ENCODE measurements at regions not wholly inside any gene's neighbourhood (a gene's known extent, or its start where the extent isn't known, plus 50 kb on each side); places are given as distances from the start of the nearest gene placed in this dataset.
"Not testable (repeated sequence)": the region's sequence is repeated elsewhere in the genome, so short reads cannot be mapped to it uniquely, and the experiment has no call there.

DNA sequence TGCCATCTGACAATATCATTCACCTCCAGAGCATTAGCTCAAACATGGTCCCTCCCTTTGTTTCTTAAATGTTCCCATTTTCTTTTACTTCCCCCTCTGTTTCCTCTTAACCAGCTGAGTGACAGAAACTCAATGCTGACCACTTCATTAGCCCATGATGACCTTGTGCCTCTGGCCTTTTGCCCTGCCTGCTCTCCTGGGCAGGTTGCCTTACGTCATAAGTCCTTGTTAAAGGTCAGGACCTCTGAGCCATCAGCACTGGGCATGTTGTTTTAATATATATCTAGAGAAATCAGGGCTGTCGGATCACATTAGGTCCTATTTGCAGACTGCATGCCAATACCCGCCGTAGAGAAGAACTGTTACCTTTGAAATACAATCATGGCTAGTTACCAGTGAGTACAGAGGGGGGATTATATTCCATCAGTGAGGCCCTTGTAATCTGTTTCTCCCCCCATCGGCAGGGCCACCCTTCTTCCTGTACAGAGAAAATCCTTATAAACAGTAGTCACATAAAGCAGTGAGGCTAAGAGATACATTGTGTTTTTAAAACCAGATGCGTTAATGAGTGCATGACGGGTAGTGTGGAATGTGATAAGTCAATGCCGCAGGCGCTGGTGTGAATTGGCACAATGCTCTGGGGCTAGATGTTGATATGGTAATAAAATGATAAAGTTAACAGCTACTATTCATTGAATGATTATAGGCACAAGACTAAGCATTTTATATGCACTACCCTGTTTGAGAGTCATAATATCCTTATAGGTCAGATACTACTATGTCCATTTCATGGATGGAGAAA is 94.3 kb upstream of the ZFHX3 start:
- no peak for DNase-seq

DNA sequence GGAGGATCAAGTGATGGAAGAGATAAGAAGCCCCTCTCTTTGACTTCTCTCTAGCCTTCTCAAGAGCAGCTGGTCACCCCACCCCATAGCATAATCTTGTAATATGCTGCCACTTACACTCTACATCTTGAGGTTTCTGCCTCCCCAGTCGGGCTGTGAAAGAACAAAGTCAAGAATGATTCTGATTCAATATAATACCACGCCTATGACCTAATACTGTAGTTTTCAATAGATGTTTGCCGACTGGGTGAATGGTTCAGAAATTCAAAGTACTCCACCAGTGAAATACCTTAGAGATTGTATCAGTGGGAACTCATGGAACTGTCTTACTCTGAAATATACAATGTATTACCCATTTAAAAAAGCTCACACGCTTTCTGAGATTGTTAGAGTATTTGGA is 93.0 kb upstream of the ZFHX3 start:
- DNase-seq = no peak

DNA sequence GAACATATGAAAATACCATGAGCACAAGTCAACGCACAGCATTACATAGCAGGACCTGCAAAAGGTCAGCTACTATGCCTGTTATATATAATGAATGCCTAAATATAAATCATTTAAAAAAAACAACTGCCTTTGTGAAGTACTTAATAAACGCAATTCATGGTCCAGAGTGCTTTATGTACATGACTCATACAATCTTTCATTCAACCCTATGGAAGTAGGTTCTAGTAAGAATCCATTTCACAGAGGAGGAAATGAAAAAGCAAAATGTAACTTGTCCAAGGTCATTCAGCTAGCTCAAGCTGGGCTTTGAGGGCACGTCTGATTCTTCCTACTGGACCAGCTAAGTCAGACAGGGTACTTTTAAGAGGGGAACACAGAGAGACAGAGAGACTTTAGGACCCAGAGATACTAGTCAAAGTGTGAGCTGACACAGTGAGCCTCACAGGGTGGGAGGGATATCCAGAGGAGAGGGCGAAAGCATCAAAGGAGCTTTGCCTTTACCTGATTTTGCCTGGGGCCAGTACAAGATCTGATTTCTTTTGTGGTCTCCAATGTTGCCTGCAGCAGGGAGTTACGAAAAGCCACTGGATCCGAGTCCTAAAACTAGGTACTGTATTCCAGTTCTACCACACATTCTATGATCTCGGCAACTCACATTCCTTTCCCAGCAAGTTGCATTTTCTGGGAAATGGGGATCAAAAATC is 83.4 kb upstream of the ZFHX3 start:
- DNase-seq = no peak

DNA sequence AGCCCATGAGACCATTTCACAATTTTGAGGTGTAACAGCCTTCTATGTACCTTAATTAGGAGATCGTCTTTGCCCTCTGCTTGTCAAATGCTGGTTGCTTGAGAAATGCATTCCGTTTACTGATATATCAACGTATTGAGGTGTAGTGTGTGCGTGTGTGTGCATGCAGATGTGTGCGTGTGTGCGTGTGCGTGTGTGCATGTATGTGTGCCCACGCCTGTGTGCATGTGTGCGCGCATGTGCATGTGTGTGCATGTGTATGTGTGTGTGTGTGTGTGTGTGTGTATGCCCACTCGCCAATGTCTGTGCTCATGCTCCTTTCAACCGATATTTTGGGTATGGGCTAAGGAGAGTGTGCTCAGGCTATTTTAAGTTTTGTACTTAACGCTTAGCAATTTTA is 81.5 kb upstream of the ZFHX3 start:
- DNase-seq = no peak

DNA sequence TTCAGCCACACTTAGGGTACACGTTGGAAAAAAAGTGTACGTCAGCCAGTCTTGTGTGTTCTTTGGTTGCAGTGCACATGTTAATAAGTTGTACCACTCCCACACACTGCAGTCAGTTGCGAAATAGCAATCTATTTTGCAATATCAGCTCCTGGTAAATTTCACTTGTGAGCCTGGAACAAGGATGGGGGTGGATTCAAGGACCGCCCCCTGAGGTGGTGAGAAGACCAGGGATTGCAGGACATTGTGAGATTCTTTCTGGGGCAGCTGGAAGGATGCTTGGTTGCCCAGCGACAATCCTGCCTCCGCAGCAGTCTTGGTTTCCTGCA is 78.6 kb upstream of the ZFHX3 start:
- no peak for DNase-seq

DNA sequence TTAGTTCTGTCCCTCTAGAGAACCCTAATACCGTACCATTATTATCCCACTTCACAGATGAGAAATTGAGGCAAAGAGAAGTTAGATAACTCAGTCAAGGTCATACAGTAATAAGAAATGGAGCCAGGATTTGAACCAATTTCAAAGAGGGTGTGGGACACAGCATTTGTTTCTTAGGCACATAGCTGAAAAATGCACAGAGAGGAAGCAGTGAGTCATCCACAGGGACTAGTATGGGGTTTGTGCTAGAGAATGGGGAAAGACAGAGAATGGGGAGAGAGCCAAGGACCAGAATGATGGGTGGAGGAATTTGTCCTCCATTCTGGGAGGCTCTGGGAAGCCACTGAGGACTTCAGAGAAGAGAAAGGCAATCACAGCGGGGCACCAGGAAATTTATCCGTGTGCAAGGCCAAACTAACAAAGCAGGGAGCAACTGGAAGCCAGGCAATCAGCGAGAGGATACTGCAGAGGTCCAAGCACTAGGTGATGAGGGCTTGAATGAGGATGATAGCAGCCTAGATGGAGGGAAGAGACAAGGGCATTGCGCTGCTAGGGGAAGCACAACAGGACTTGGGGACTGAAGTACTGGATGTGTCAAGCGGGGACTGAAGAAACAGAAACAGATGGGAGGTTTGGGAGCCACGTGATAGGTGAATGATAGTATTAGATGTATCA is 78.1 kb upstream of the ZFHX3 start:
- no peak for DNase-seq

DNA sequence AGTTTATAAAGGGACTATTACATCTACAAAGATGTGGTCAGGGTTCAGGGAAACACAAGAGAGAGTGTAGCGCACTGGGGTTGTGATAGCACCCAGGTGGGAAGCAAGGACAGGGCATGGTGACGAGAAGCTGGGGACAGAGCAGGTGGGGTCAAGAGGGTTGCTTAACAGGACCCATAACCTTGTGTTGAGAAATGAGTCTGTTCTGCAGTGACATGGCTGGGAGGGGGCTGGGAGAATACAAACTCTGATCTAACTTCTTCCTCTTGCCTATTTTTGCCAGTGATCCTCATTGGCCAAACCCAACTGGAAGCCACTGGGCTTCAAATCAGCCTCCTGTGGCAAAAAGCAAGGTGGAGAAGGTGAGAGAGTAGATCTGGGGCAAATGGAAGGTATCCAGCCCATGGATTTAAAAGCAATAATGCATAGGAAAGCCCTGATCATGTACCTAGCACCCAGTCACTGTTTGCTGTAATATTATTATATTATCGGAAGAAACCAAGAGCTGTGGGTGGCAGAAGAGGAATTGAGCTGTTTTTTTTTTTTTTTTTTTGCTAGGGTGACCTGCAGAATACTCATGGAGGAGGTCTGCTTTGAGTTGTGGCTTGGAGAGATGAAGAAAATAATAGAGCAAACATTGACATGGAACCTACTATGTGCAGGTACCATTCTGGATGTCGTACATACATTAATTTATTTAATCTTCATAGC is 76.9 kb upstream of the ZFHX3 start:
- no peak for DNase-seq

DNA sequence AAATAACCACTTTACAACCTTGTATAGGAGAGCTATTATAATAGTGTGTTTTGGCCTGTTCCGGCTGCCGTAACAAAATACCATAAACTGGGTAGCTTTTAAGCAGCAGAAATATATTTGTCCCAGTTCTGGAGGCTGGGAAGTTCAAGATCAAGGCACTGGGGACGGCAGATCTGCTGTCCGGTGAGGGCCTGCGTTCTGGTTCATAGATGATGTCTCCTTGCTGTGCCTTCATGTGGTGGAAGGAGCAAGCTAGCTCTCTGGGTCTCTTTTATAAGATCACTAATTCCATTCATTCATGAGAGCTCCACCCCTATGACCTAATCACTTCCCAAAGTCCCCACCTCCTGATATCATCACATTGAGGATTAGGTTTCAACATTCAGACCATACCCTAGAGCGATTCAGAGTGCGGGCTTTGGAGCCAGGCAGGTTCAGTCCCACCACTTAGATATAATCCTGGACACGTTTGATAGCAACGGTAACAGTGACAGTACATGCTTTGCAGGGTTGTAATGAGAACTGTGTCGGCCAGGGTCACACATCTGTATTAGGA is 76.2 kb upstream of the ZFHX3 start:
- DNase-seq = no peak

DNA sequence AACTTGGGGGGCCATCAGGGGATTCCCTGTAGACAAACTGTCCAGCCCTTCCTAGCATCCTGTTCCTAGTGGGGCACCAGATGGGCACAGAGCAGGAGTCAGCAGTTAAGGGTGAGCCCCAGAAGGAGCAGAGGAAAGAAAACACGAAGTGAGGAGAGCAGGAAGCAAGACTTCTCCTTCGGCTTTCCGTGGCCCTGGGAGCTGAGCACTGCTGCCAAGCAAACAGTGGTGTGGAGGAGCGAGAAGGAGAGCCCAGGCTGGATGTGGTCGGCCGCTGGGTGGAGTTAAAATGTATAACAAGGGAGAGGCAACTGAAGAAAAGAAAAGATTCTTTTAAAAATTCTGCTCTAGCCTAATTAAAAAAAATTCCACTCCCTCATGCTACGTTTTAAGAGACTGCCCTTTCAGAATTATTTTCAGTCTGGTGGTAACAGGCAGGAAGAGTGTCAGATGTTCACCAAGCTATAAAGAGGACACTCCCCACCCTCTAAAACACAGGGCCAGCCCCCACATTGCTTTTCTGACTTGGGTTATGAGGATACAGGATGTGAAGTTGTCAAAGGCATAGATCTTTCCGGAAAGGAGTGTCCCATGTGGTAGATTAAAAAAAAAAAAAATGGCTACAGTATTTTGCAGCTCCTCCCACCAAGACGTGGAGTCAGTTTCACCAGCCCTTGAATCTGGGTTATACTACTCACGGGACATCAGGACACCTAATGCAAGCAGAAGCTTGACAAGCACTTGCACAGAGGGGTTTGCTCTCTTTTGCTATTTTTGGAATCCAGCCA is 74.9 kb upstream of the ZFHX3 start:
- DNase-seq = no peak

DNA sequence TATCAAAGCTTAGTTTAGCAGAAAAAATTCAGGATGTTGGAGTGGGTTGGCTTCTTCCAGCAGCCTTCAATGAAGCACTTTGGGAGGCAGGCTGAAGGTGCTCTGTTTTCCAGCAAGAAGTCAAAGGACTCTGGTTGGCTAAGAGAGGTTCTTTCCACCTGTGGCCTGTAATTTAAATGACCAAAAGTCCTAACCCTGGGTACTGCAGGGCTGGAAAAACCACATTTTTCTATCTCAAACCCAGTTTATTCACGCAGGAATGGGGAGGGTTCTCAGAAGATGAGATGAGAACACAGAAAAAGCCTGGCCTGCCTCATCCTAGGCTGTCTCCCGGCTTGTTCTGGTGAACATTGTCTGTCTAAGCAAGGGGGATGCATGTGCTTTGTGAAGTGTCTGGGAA is 68.6 kb upstream of the ZFHX3 start:
- DNase-seq = no peak

DNA sequence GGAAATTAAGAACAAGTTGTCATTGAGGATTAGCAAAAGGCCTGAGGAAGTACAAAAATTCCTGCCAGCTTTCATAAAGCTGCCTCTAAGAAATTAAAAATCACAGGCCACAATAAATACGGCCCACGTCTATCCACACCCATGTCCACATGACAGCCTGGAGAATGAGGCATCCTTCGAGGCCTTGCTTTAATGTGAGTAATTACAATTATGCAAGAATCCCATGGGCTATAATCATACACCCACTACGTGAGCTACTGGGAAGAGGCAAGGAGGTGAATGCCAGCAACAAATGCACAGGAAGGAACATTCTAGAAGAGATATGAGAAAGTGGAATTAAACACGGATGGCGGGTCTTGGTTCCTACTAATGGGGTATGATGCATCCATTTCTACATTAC is 65.4 kb upstream of the ZFHX3 start:
- DNase-seq = no peak

DNA sequence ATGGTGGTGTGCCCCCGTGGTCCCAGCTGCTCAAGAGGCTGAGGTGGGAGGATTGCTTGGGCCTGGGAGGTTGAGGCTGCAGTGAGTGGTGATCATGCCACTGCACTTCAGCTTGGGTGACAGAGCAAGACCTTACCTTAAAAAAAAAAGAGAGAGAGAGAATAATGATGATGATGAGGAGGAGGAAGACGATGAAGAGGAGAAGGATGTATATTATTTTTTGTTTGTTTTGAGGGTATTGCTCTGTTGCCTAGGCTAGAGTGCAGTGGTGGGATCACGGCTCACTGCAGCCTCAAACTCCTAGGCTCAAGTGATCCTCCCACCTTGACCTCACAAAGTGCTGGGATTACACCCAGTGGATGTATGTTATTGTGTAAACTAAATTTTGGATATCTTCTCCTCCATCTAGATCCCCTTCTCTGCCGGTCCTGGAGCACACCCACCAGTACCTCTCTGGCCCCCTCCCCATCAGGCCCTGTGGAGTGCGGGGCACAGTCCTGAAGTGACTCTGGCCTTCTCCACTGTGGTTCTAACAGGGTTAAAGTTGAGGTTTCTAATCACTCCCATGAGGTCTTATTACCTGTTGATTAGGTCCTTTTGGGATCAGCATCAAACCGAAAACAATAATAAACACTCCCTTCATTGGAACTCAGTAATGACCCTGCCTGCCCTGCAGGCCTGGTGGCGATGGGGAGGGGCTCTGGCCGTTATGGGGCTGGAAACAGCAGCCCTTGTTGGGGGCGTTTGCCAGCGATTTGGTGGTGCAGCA is 60.5 kb upstream of the ZFHX3 start:
- DNase-seq = no peak

DNA sequence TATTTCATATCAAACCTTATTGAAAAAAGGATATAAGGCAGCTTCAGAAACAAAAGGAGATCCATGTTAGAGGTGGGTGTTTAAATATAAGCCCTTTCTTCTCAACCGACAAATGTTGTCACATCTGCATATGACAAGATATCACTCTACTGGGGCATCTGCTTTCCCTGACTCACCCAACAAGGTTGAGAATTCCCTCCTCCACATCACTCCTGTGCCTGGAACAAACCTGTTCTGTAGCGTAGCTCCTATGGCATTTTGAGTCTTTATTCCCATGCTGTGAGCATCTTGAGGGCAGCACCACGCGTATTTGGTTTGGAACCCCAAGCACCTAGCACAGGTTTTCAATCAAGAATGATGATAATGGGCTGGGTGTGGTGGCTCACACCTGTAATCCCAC is 59.4 kb upstream of the ZFHX3 start:
- no peak for DNase-seq

DNA sequence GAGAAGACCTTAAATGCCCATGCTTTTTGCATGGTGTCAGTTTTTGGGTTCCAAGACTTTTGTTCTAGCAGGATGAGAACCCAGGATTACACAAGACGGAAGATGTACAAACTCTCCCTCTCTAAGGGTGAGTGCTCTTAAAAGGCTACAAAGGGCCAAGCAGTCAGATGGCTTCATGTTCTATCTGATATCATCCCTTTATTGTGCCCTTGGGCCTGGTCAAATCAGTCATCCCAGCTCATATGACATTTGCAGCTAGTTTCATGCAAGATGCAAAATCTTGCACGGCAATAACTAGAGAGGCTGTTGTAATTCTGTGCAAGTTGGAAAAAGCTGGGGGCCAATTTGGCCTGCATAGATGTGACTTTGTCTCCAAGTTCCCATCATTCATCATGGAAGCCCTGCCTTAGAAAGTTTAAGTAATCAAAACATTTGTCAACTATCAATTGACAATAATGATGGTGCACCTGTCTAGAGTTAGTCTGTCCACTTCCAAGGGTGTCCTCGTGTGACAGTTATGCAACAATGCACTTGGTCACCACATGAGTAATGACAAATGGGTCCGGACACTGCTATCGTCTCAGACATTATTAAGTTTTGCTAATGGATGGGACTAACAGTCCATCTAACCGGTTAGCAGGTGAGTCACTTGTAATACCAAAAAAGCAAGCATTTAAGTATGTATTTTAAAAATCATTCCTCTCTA is 58.6 kb upstream of the ZFHX3 start:
- DNase-seq = no peak

DNA sequence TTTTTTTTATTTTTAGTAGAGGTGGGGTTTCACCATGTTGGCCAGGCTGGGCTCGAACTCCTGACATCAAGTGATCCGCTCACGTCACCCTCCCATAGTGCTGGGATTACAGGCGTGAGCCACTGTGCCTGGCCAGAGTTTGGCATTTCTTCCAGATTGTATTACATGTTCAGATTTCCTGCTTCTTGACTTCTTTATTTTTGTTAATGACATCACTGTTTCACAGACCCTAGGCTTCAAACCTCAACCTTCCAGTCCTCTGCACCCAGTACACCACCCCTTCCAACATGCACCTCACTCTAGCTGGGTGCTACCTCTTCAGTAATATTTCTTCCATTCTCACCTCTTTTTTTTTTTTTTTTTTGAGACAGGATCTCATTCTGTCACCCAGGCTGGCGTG is 53.6 kb upstream of the ZFHX3 start:
- no peak for DNase-seq

DNA sequence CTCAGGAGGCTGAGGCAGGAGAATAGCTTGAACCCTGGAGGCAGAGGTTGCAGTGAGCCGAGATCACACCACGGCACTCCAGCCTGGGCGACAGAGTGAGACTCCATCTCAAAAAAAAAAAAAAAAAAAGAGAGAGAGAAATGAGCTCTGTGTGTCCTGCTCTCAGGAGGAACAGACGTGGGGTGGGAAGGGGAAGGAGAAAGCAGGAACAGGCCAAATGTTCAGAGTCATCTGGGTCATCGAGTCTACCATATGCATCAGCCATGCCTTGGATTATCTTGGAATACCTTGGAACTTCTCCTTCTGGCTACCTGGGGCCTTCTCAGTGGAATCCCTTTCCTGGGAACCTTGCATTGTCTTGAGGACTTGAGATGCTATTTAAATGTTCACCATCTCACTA is 51.7 kb upstream of the ZFHX3 start:
- not testable (repeated sequence) for DNase-seq
